ENCODE measurements at regions not wholly inside any gene's neighbourhood (a gene's known extent, or its start where the extent isn't known, plus 50 kb on each side); places are given as distances from the start of the nearest gene placed in this dataset.
"Not testable (repeated sequence)": the region's sequence is repeated elsewhere in the genome, so short reads cannot be mapped to it uniquely, and the experiment has no call there.

DNA sequence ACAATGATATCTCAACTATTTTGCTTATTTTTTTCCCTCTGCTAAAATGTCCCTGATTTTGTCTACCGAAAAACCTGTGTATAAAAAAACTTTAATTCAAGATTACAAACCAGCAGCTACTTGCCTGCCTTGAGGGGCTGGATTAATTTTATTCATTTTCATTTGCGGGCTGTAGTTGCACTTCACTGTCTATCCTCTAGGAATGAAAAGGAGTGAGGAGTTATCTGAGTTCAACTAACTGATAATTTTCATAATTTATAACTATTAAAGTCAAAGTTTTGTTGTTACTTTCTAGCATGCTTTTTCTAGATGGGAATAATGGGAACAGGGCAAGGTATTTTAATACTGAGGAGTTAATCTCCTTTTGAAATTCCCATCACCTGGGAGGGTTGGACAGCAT lies 50.3 kb upstream of the AGTPBP1 start:
- DNase-seq (ENCODE audit: low spot score): not testable (repeated sequence)

DNA sequence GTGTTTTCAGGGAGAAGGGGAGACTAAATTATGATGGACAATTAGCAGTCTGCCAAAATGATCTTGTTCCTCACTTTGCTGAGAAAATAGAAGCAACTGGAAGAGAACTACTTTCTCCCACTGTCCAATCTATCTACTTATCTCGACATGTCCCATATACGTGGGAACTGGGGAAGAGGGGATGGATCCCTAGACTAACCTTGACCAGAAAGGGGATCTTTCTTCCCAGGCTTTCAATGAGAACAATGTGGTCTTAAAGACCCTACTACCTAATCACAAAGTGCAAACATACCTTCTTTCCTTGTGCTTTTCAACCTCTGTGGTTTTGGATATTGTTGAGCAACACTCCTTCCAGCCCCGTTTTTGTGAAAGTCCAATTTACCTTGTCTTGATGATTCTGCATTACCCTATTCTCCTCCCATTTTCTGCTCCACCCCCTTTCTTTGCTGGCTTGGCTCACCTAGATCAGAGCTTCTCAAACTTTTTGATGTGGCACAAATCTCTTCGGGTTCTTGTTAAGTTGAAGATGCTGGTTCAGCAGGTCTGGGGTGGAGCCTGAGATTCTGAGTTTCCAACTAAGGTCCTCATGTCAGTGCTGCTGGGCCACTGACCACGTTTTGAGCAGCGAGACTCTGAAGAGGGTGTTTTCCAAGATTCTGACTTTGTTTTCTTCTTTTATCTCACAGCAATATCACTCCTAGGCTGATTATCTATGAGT lies 61.4 kb upstream of the AGTPBP1 start:
- not testable (repeated sequence) for DNase-seq (ENCODE audit: low spot score)

DNA sequence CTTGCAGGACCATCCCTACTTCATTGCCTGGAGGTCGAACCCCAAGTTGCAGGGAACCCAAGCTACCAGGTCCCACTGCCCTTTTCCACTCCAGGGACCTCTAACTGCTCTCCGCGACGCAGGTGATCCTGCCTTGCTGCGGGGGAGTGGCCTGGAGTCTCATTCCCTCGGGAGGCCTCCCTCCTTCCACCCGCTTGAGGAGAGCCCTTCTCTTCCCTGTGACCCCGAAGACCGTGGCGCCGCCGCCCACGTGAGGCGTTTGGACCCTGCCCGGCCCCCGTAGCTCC lies 63.0 kb upstream of the AGTPBP1 start:
- DNase-seq (ENCODE audit: low spot score): not testable (repeated sequence)

DNA sequence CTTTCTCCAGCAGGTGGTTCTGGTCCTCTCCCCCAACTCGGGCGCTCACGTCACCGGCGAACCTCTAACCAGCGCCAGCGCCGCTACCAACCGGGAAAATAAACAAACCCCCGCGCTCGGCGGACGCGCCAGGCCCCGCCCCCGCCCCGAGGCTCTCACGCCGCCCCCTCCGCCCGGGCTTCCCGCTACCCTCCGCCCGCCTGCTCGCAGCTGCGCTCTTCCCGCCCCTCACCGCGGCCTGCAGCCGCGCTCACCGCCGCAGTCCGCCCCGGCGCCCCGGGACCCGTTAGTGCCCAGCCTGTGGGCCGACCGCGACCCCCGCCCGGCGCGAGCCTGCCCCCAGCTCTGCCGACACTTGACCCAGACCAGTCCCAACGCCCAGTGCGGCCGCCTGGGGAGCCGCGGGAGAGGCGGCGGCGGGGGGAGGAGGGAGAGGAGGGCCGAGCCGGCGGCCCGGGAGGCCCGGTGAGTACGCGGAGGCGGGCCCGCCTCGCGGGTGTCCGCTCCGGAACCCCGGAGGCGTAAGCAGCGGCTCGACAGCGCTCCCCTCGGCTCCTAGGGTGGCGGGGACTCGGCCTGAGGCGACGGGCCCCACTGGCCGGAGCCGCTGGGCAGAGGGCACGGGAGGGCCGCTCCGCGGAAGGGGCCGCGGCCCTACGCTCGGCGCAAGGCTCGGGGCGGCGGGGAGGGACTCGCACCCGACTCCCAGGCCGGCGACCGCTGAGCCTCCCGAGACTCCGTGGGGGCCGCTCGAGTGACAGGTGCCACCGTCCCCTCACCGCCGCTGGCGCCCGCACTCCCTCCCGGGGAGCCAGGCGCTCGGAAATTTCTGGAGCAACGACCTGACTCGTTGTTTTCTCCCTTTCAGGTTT lies 63.6 kb upstream of the AGTPBP1 start:
- peak; percentile 69 for DNase-seq (ENCODE audit: low spot score)

- DNase-seq (ENCODE audit: low spot score): not testable (repeated sequence)
Observed at GRCh38 chr9:85808329-85808728, 66.6 kb upstream of the AGTPBP1 start.

- not testable (repeated sequence) for DNase-seq (ENCODE audit: low spot score)
Observed at GRCh38 chr9:85813388-85813787, 71.6 kb upstream of the AGTPBP1 start.

GRCh38 chr9:85814800-85815199 lies 73.0 kb upstream of the AGTPBP1 start:
- not testable (repeated sequence) for DNase-seq (ENCODE audit: low spot score)

DNA sequence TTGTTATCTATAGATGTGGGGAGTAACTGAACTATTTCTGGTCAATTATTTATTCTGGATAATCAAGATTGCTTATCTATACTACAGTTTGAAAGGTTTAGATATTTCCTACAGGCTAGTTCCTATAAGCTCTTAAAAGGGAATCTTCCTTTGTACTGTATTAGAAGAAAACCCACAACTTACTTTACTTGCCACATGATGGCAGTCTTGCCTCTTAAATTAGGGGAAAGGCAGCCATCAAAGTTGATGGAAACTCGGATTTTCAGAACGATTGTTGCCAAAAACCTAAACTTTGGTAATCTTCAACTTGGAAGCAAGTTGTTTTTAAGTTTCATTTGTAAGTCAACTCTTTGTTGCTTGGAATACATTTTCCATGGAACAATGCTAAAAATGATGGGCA lies 77.2 kb upstream of the AGTPBP1 start:
- DNase-seq (ENCODE audit: low spot score): not testable (repeated sequence)

DNA sequence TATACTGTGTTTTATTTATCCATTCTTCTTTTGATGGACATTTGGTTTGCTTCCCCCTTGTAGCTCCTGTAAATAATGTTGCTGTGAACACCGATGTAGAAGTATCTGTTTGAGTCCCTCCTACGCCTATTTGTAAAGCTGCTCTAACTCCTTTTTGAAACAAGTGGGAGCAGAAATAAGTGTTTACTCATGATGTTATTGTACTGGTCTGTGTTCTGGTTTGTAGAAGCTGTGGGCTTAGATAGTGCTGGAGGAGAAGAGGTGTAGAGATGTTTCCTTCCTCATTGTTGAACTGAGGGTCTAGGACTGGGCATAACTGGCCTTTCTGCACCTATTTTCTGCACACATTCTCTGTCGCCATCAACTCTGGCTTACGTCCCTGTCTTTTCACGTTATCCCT lies 78.8 kb upstream of the AGTPBP1 start:
- DNase-seq (ENCODE audit: low spot score): not testable (repeated sequence)

GRCh38 chr9:85824949-85825348 lies 83.2 kb upstream of the AGTPBP1 start:
- DNase-seq (ENCODE audit: low spot score): not testable (repeated sequence)

DNA sequence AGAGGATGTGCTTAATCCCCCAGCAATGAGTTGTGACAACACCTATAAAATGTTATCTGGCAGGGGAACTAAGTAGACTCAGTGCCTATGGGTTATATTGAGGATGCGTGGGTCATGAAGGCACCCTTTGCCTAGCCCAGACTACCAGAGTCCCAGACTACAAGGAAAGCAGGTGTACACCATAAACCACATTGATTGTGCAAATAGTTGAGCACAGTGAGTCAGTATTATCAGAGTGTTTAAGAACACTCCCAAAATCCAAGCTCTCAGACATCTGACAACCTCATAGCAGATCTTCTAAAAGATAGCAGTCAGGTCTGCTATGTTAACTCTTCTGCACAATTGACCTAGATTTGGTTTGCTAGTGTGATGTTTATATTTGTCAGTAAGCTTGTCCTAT lies 92.8 kb upstream of the AGTPBP1 start:
- DNase-seq (ENCODE audit: low spot score): not testable (repeated sequence)

DNA sequence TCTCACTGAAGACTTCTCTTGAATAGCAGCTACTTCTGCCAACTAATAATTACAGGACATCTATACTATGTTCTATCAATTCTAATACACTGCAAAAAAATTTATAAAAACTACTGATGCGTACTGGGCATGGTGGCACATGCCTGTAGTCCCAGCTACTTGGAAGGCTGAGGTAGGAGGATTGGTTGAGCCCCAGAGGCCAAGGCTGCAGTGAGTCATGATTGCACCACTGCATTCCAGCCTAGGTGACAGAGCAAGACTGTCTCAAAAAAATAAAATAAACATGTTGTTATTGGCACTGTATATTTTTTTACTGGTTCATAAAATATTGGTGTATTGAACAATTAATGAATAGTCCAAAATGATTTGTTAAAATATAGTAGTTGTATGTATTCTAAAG lies 97.0 kb upstream of the NAA35 start:
- not testable (repeated sequence) for DNase-seq (ENCODE audit: low spot score)

DNA sequence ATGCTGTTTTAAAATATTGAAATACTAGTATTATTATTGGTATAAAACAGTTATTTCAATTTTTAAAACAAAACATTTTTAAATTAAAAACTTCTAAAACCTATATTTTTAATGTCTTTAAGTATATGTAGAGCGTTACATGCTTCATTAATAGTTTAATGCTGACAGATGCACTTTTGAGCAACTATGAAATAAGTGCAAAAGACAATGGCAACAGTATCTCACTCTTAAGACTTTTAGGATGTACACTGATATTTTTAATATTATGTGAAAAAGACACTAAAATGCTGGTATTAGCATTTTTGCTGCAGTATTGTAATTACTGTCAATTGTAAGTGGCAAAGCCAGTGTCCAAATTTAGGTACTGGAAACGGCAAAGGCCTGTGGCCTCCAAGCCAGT lies 93.2 kb upstream of the NAA35 start:
- not testable (repeated sequence) for DNase-seq (ENCODE audit: low spot score)

DNA sequence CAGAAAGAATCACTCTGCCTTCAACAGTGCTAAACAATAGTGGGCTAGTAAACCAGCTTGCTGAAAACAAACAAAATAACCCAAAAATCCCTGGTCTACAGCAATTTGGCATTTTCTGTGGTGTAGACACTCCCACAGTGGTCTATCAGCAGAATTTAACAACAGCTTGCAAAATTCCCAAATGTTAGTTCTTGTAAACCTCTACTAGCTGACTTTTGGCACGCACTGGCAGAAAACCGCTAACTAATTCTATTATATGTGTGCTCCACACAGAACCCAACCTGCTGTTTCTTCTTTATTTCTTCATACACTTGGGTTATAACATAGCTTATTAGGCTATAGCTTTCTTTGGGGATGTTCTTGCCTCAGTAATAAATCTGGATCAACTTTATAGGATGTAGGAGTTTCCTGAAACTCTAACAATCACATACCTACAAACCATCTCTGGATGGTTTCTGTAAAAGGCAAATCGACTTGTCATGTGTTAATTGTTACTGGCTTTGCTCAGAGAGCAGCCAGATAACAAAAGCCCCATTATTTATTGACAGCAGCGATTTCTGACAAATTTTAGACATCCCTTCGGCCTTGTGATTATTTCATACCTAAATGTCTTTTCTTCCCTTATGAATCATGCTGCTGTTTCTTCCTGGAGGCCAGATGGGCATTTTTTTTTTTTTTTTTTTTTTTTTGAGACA lies 82.7 kb upstream of the NAA35 start:
- no peak for DNase-seq (ENCODE audit: low spot score)

DNA sequence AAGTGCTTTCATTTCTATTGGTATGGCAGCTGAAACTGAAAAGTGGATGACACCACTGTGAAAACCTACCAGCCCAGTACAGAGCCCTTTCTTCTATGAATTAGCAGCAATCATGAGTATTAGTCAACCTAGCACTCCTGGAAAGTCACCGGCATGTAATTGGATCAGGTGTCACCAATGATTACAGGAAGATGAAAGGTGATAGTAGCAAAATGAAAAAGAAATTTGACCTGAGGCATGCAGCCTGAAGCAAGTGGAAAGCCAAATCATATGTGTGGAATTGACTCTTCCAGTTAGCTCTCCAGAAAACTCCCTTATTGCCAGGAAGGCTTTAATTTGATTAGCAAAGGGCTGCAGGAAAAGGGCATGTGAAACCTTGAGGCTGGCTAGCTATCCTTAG lies 81.2 kb upstream of the NAA35 start:
- DNase-seq (ENCODE audit: low spot score): no peak

DNA sequence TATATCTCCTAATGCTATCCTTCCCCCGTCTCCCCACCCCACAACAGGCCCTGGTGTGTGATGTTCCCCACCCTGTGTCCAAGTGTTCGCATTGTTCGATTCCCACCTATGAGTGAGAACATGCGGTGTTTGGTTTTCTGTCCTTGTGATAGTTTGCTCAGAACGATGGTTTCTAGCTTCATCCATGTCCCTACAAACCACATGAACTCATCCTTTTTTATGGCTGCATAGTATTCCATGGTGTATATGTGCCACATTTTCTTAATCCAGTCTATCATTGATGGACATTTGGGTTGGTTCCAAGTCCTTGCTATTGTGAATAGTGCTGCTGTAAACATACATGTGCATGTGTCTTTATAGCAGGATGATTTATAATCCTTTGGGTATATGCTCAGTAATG lies 79.1 kb upstream of the NAA35 start:
- not testable (repeated sequence) for DNase-seq (ENCODE audit: low spot score)

DNA sequence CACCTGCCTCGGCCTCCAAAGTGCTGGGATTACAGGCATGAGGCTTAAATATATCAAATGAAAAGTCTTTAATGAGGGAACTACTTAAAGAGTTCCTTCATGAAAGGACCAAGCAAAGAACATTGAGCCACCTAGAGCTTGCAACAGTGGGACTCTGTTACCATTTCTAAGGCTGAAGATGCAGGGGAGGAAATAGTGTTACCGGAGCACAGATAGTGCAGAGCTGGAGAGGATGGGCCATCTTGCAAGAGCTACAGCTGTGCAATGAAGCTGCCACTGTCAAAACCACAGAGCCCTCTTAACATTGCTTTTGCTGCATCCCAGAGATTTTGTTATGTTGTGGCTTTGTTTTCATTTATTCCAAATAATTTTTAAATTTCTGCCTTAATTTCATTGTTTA lies 77.1 kb upstream of the NAA35 start:
- DNase-seq (ENCODE audit: low spot score): no peak

GRCh38 chr9:85871008-85871407 lies 69.9 kb upstream of the NAA35 start:
- DNase-seq (ENCODE audit: low spot score): no peak

DNA sequence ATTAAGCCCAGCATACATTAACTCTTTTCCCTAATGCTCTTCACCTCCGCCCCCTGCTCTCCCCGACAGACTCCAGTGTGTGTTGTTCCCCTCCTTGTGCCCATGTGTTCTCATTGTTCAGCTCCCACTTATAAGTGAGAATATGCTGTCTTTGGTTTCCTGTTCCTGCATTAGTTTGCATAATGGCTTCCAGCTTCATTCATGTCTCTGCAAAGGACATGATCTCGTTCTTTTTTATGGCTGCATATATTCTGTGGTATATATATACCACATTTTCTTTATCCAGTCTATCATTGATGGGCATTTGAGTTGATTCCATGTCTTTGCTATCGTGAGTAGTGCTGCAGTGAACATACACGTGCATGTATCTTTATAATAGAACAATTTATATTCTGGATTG lies 69.3 kb upstream of the NAA35 start:
- DNase-seq (ENCODE audit: low spot score): not testable (repeated sequence)

DNA sequence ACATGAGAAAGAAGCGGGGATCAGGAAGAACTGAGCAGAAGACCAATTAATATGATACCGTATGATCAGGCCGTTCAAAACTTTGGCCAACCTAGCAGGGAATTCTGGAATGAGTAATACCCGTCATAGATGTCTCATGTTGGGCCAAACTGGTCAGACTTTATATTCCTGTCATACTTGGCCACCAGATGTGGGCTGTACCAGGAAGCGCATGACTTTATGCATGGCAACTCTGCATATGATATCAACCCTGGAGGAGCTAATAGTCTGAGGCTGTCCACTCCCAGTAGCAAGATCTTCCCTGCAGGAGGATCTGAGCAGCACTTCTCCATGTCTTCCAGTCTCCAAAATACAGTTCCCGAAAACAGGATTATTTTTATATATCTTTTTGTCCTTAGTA lies 68.5 kb upstream of the NAA35 start:
- no peak for DNase-seq (ENCODE audit: low spot score)

DNA sequence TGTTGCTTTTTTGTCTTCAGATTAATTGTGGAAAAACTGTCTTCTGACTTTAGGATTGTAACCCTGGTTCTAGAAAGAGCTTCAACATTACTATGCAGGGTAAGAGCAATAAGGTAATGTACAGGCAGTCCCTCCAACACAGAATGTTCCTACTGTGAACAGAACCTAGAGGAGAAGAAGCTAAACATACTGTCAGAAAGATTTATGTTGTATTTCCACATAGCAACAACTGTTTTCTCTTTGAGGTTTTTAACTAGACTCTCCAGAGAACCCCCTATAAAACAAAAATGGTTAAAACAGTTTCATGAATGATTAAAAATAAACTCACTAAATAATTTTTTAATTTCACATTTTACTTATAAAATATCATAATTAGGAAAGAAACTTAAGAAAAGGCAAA lies 64.3 kb upstream of the NAA35 start:
- DNase-seq (ENCODE audit: low spot score): no peak

- not testable (repeated sequence) for DNase-seq (ENCODE audit: low spot score)
Observed at GRCh38 chr9:85878872-85879597, 61.9 kb upstream of the NAA35 start.
